KMS-11 (cell line): ENCODE measurements at regions not wholly inside any gene's neighbourhood (a gene's known extent, or its start where the extent isn't known, plus 50 kb on each side); places are given as distances from the start of the nearest gene placed in this dataset.

Experiments
- H2AFZ ChIP-seq: fragments of 200-600 bp; sonication (generic); 2 replicates; pipeline ENCODE4 v1.6.1; 2016; ENCODE audit warnings: antibody characterized with exemption, mixed run types, low read depth
- H3K27ac ChIP-seq: fragments of 200-600 bp; sonication (generic); 2 replicates; pipeline ENCODE4 v1.6.1; 2016; ENCODE audit warnings: mild to moderate bottlenecking, mixed run types
- H3K27me3 ChIP-seq: fragments of 200-600 bp; sonication (generic); 2 replicates; pipeline ENCODE4 v1.6.1; 2017; ENCODE audit warnings: mild to moderate bottlenecking, low read depth, mixed run types, moderate library complexity; ENCODE audit not compliant: insufficient read depth
- H3K36me3 ChIP-seq: fragments of 200-600 bp; sonication (generic); 2 replicates; pipeline ENCODE4 v1.6.1; 2017; ENCODE audit warnings: mild to moderate bottlenecking, mixed run types; ENCODE audit not compliant: insufficient read depth
- H3K4me1 ChIP-seq: fragments of 200-600 bp; sonication (generic); 2 replicates; pipeline ENCODE4 v1.6.1; 2016; ENCODE audit warnings: mild to moderate bottlenecking, low read depth, mixed run types; ENCODE audit not compliant: poor library complexity, severe bottlenecking
- H3K4me2 ChIP-seq: fragments of 200-600 bp; sonication (generic); 2 replicates; pipeline ENCODE4 v1.7.0; 2016; ENCODE audit warnings: mild to moderate bottlenecking, mixed run types
- H3K4me3 ChIP-seq: fragments of 200-600 bp; sonication (generic); IDR thresholded peaks from 2 replicates; pipeline ENCODE4 v1.6.1; 2017; ENCODE audit warnings: low read depth, low read length, mixed read lengths; ENCODE audit not compliant: insufficient read depth
- H3K79me2 ChIP-seq: fragments of 200-600 bp; sonication (generic); 2 replicates; pipeline ENCODE4 v1.6.1; 2016; ENCODE audit warnings: low read depth, mixed run types; ENCODE audit not compliant: insufficient read depth
- H3K9ac ChIP-seq: fragments of 200-600 bp; sonication (generic); 2 replicates; pipeline ENCODE4 v1.6.1; 2016; ENCODE audit warnings: mild to moderate bottlenecking, mixed run types
- H4K20me1 ChIP-seq: fragments of 200-600 bp; sonication (generic); 2 replicates; pipeline ENCODE4 v1.6.1; 2016; ENCODE audit warnings: mild to moderate bottlenecking, mixed run types; ENCODE audit not compliant: insufficient read depth
- CTCF ChIP-seq: fragments of 200-600 bp; sonication (generic); conservative IDR thresholded peaks from 2 replicates; pipeline ENCODE4 v1.6.1; 2017; ENCODE audit warnings: low read depth, mild to moderate bottlenecking, antibody characterized with exemption, low read length, moderate library complexity, mixed read lengths

DNA sequence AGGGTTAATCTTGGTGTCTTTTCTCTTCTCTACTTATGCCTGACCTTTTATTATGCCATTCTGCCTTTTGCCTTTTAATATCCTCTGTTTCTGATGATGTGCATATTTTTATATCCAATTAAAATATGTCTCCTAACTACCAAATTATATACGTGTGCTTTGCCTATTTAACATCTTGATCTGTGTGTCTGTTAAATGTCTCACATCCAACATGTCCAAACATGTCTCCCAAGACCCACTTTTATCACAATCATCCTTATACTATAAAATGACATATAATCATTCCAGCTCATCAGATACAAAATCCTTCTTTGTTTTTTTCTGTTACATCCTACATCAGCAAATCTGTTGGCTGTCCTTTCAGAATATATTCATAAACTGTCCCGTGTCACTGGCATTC lies 539.5 kb downstream of the ZPLD1 start:
- H3K4me3 ChIP-seq, result no peak overlapping the region
- no peaks in the 10 kb centered on the region for H4K20me1 ChIP-seq
- no peak overlapping the region for H2AFZ ChIP-seq
- TF ChIP-seq CTCF, result no peak
- no peak overlapping the region for H3K27ac ChIP-seq
- no peak overlapping the region for H3K9ac ChIP-seq
- H3K36me3 ChIP-seq, result no peaks in the 10 kb centered on the region
- no peaks in the 10 kb centered on the region for H3K27me3 ChIP-seq
- no peaks in the 10 kb centered on the region for H3K79me2 ChIP-seq
- H3K4me1 ChIP-seq, result no peaks in the 10 kb centered on the region
- H3K4me2 ChIP-seq, result no peak overlapping the region

DNA sequence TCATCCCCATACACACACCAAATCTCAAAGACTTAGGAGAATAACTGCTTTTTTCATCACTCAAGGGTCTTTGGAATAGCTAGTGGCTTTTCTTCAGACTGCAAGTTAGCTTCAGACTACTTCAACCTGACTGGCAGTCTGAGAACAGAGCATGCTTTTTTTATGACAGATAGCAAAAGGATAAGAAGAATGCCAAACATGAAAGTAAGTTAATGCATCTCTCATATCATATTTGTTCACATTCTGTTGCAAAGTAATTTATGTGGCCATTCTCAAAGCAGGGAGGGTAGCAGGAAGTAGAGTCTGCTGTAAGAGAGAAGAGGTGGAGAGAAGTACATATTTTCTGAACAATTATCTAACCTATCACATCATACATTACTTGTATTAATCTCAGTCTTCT lies 544.4 kb downstream of the ZPLD1 start:
- no peaks in the 10 kb centered on the region for H4K20me1 ChIP-seq
- H3K36me3 ChIP-seq, result no peaks in the 10 kb centered on the region
- H3K27ac ChIP-seq, result no peak overlapping the region
- no peak overlapping the region for H3K9ac ChIP-seq
- H3K4me3 ChIP-seq, result no peak overlapping the region
- H2AFZ ChIP-seq, result no peak overlapping the region
- no peaks in the 10 kb centered on the region for H3K27me3 ChIP-seq
- H3K4me2 ChIP-seq, result no peak overlapping the region
- TF ChIP-seq CTCF, result no peak
- no peaks in the 10 kb centered on the region for H3K79me2 ChIP-seq
- no peaks in the 10 kb centered on the region for H3K4me1 ChIP-seq

- H3K79me2 ChIP-seq, result no peaks in the 10 kb centered on the region
- H3K27me3 ChIP-seq, result no peaks in the 10 kb centered on the region
- no peaks in the 10 kb centered on the region for H3K36me3 ChIP-seq
- no peaks in the 10 kb centered on the region for H4K20me1 ChIP-seq
- H3K27ac ChIP-seq, result no peak overlapping the region
- H3K9ac ChIP-seq, result no peak overlapping the region
- no peak overlapping the region for H2AFZ ChIP-seq
- no peak for TF ChIP-seq CTCF
- H3K4me2 ChIP-seq, result no peak overlapping the region
- H3K4me3 ChIP-seq, result no peak overlapping the region
- H3K4me1 ChIP-seq, result no peaks in the 10 kb centered on the region
Observed at GRCh38 chr3:102979682-102980354, 545.0 kb downstream of the ZPLD1 start.

DNA sequence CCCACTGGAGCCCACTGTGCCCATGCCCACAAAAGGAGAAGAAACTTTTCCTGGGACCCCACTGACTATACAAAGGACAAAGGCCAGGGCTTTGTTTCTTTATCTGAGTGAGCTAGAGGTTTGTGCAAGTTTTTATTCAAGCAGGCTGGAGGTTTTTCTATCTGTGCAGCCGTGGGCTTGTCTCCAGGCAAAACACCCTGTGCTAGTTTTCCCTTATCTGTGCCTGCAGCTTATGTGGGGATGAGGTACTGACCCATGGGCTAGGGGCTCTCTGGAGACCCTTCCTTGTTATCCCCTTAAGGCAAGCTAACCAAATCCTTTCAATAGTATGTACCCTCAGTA lies 545.5 kb downstream of the ZPLD1 start:
- H4K20me1 ChIP-seq, result no peaks in the 10 kb centered on the region
- H3K79me2 ChIP-seq, result no peaks in the 10 kb centered on the region
- no peak overlapping the region for H3K9ac ChIP-seq
- H3K27ac ChIP-seq, result no peak overlapping the region
- TF ChIP-seq CTCF, result no peak
- no peak overlapping the region for H3K4me3 ChIP-seq
- H2AFZ ChIP-seq, result no peak overlapping the region
- H3K27me3 ChIP-seq, result no peaks in the 10 kb centered on the region
- H3K4me1 ChIP-seq, result no peaks in the 10 kb centered on the region
- no peaks in the 10 kb centered on the region for H3K36me3 ChIP-seq
- H3K4me2 ChIP-seq, result no peak overlapping the region
